IMR-90 (cell line): ENCODE measurements at regions not wholly inside any gene's neighbourhood (a gene's known extent, or its start where the extent isn't known, plus 50 kb on each side); places are given as distances from the start of the nearest gene placed in this dataset.

Experiments
- ATAC-seq: fragments of 200-7000 bp; cut with Tn5 transposase; 2 replicates; pipeline ENCODE4 v1.9.1; 2020; ENCODE audit warnings: low read depth, mild to moderate bottlenecking, moderate library complexity
- BruUV-seq: library from RNA; stranded (reverse); fragments of 400-500 nt; replicated peaks from 2 replicates; lab custom pipeline; 2021; lab: Mats Ljungman, UMichigan
- CTCF ChIA-PET: fragments of 300-600 bp; formaldehyde crosslinking; extraction: SDS; loops from one replicate; lab custom pipeline; 2021; ENCODE audit warnings: antibody characterized with exemption; lab: Yijun Ruan, JAX
- POLR2A ChIA-PET: fragments of 300-600 bp; sonication (Branson Sonifier 250); formaldehyde crosslinking; loops from one replicate; lab custom pipeline; 2022; ENCODE audit warnings: antibody characterized with exemption; ENCODE audit not compliant: unreplicated experiment; lab: Charles Lee
- DNase-seq: peaks from one replicate; pipeline ENCODE4 v3.0.0; 2013
- H2AFZ ChIP-seq: replicated peaks from 2 replicates; pipeline ENCODE3; 2013; ENCODE audit warnings: low read length, mild to moderate bottlenecking; ENCODE audit not compliant: poor library complexity
- H2AK5ac ChIP-seq: 2 replicates; pipeline ENCODE4 v1.6.1; 2013; ENCODE audit warnings: low read depth, low read length, inconsistent platforms
- H2AK9ac ChIP-seq: replicated peaks from 2 replicates; pipeline ENCODE3; 2013; ENCODE audit warnings: mild to moderate bottlenecking, low read depth, low read length, moderate library complexity; ENCODE audit not compliant: poor library complexity
- H2BK120ac ChIP-seq: 2 replicates; pipeline ENCODE4 v1.6.1; 2013; ENCODE audit warnings: low read depth, low read length, inconsistent platforms
- H2BK15ac ChIP-seq: 3 replicates; pipeline ENCODE4 v1.6.1; 2013; ENCODE audit warnings: low read depth, low read length, inconsistent platforms
- H2BK20ac ChIP-seq: 2 replicates; pipeline ENCODE4 v1.6.1; 2013; ENCODE audit warnings: low read depth, mild to moderate bottlenecking, inconsistent platforms, low read length, moderate library complexity
- H2BK5ac ChIP-seq: 2 replicates; pipeline ENCODE4 v1.6.1; 2013; ENCODE audit warnings: mild to moderate bottlenecking, low read depth, low read length, inconsistent platforms; ENCODE audit not compliant: poor library complexity, severe bottlenecking
- H3K14ac ChIP-seq: replicated peaks from 2 replicates; pipeline ENCODE4 v1.6.1; 2013; ENCODE audit warnings: low read depth, low read length, inconsistent platforms
- H3K18ac ChIP-seq: 2 replicates; pipeline ENCODE4 v1.6.1; 2013; ENCODE audit warnings: low read depth, low read length, control low read depth
- H3K23ac ChIP-seq: 2 replicates; pipeline ENCODE4 v1.6.1; 2013; ENCODE audit warnings: low read depth, low read length, inconsistent platforms
- H3K27ac ChIP-seq: 2 replicates; pipeline ENCODE4 v1.5.1; 2013; ENCODE audit warnings: mild to moderate bottlenecking, control low read depth, low read length; ENCODE audit not compliant: insufficient read depth
- H3K27me3 ChIP-seq: 2 replicates; pipeline ENCODE4 v1.6.1; 2013; ENCODE audit warnings: low read length; ENCODE audit not compliant: control insufficient read depth, insufficient read depth
- H3K36me3 ChIP-seq: 2 replicates; pipeline ENCODE4 v1.6.1; 2013; ENCODE audit warnings: low read length, mixed read lengths; ENCODE audit not compliant: control insufficient read depth, insufficient read depth
- H3K4ac ChIP-seq: 2 replicates; pipeline ENCODE4 v1.6.1; 2013; ENCODE audit warnings: low read depth, low read length, inconsistent platforms
- H3K4me1 ChIP-seq: 2 replicates; pipeline ENCODE4 v1.6.1; 2013; ENCODE audit warnings: low read length, mixed read lengths; ENCODE audit not compliant: control insufficient read depth, insufficient read depth
- H3K4me2 ChIP-seq: 2 replicates; pipeline ENCODE4 v1.6.1; 2013; ENCODE audit warnings: low read depth, mild to moderate bottlenecking, control low read depth, low read length, moderate library complexity
- H3K4me3 ChIP-seq: 2 replicates; pipeline ENCODE4 v1.5.1; 2013; ENCODE audit warnings: low read depth, mild to moderate bottlenecking, control low read depth, low read length, moderate library complexity; ENCODE audit not compliant: insufficient read depth
- H3K56ac ChIP-seq: 2 replicates; pipeline ENCODE4 v1.6.1; 2013; ENCODE audit warnings: low read length, inconsistent platforms; ENCODE audit not compliant: insufficient read depth; ENCODE audit errors: extremely low read depth
- H3K79me1 ChIP-seq, 2 experiments: 2 replicates each; pipeline ENCODE4 v1.6.1; 2013; ENCODE audit warnings: low read length in 2 of 2, inconsistent platforms in 1 of 2, low read depth in 1 of 2
- H3K9ac ChIP-seq: 2 replicates; pipeline ENCODE4 v1.6.1; 2013; ENCODE audit warnings: low read depth, low read length, control low read depth
- H3K9me1 ChIP-seq: 2 replicates; pipeline ENCODE4 v1.6.1; 2013; ENCODE audit warnings: low read length, inconsistent platforms; ENCODE audit not compliant: insufficient read depth
- H3K9me3 ChIP-seq: 2 replicates; pipeline ENCODE4 v1.6.1; 2013; ENCODE audit warnings: low read length; ENCODE audit not compliant: control insufficient read depth, insufficient read depth
- H4K20me1 ChIP-seq: 2 replicates; pipeline ENCODE4 v1.6.1; 2013; ENCODE audit warnings: low read length, inconsistent platforms; ENCODE audit not compliant: insufficient read depth
- H4K5ac ChIP-seq: 2 replicates; pipeline ENCODE4 v1.6.1; 2013; ENCODE audit warnings: mild to moderate bottlenecking, low read depth, low read length, control low read depth
- H4K8ac ChIP-seq, 2 experiments: 2 replicates each; pipeline ENCODE4 v1.6.1; 2013; ENCODE audit warnings: low read depth in 2 of 2, low read length in 2 of 2, control low read depth in 1 of 2, inconsistent platforms in 1 of 2
- H4K91ac ChIP-seq: 2 replicates; pipeline ENCODE4 v1.6.1; 2013; ENCODE audit warnings: low read depth, low read length, inconsistent platforms; ENCODE audit not compliant: insufficient read depth
- BHLHE40 ChIP-seq: fragments of 150-350 bp; IDR thresholded peaks from 2 replicates; pipeline ENCODE4 v1.6.1; 2016; ENCODE audit warnings: mild to moderate bottlenecking, low read depth, low read length
- CEBPB ChIP-seq: IDR thresholded peaks from 2 replicates; pipeline ENCODE4 v1.6.1; 2012; ENCODE audit warnings: low read depth, low read length, improper control_type of control experiment
- CHD1 ChIP-seq: IDR thresholded peaks from 2 replicates; pipeline ENCODE4 v1.6.1; 2012; ENCODE audit warnings: low read depth, low read length, improper control_type of control experiment
- CTCF ChIP-seq: conservative IDR thresholded peaks from 2 replicates; pipeline ENCODE4 v1.5.1; 2012; ENCODE audit warnings: mild to moderate bottlenecking, low read depth, low read length, improper control_type of control experiment
- FOS ChIP-seq: fragments of 150-350 bp; IDR thresholded peaks from 2 replicates; pipeline ENCODE4 v1.6.1; 2016; ENCODE audit warnings: low read depth, low read length
- MAFK ChIP-seq: IDR thresholded peaks from 2 replicates; pipeline ENCODE4 v1.6.1; 2012; ENCODE audit warnings: low read depth, low read length, improper control_type of control experiment
- MAZ ChIP-seq: IDR thresholded peaks from 2 replicates; pipeline ENCODE4 v1.6.1; 2012; ENCODE audit warnings: low read depth, mild to moderate bottlenecking, low read length, improper control_type of control experiment, moderate library complexity, borderline replicate concordance
- MXI1 ChIP-seq: IDR thresholded peaks from 2 replicates; pipeline ENCODE4 v1.6.1; 2012; ENCODE audit warnings: low read depth, mild to moderate bottlenecking, low read length, moderate library complexity, borderline replicate concordance
- NFE2L2 ChIP-seq: fragments of 150-350 bp; IDR thresholded peaks from 2 replicates; pipeline ENCODE4 v1.6.1; 2016; ENCODE audit warnings: low read depth, mild to moderate bottlenecking, low read length
- POLR2A ChIP-seq: IDR thresholded peaks from 2 replicates; pipeline ENCODE4 v1.6.1; 2012; ENCODE audit warnings: mild to moderate bottlenecking, low read depth, low read length
- RAD21 ChIP-seq: IDR thresholded peaks from 2 replicates; pipeline ENCODE4 v1.6.1; 2012; ENCODE audit warnings: low read length, improper control_type of control experiment
- RCOR1 ChIP-seq: IDR thresholded peaks from 2 replicates; pipeline ENCODE4 v1.6.1; 2012; ENCODE audit warnings: mild to moderate bottlenecking, low read length, improper control_type of control experiment; ENCODE audit not compliant: insufficient replicate concordance
- RFX5 ChIP-seq: IDR thresholded peaks from 2 replicates; pipeline ENCODE4 v1.8.0; 2012; ENCODE audit warnings: low read depth, mild to moderate bottlenecking, low read length, moderate library complexity
- SMC3 ChIP-seq: fragments of 150-350 bp; IDR thresholded peaks from 2 replicates; pipeline ENCODE4 v1.6.1; 2016; ENCODE audit warnings: low read depth, mild to moderate bottlenecking, antibody characterized with exemption, low read length, moderate library complexity
- USF2 ChIP-seq: fragments of 150-350 bp; IDR thresholded peaks from 2 replicates; pipeline ENCODE4 v1.6.1; 2017; ENCODE audit warnings: mild to moderate bottlenecking, antibody characterized with exemption, low read length, low read depth
- WGBS, 2 experiments: methylation state at CpG; one replicate each; pipeline versions ENCODE4 v1.1.5 to v1.1.7; 2013; ENCODE audit warnings: missing lambda C conversion rate in 2 of 2; ENCODE audit not compliant: insufficient read length in 1 of 2; ENCODE audit errors: extremely low coverage in 2 of 2; 5-methylcytosine and 5-hydroxymethylcytosine counted together
- dilution Hi-C: fragments of 300-500 bp; cut with HindIII; formaldehyde crosslinking; loops from one replicate; pipeline ENCODE4 v1.14.3; 2018; ENCODE audit warnings: low sequenced_read_pairs; ENCODE audit not compliant: unreplicated experiment
- in situ Hi-C: fragments of 300-500 bp; cut with MboI; formaldehyde crosslinking; loops from 3 replicates; pipeline ENCODE4 v1.14.3; 2019; ENCODE audit warnings: low sequenced_read_pairs, inconsistent platforms, mixed read lengths
- intact Hi-C: fragments of 100-400 bp; cut with micrococcal nuclease; formaldehyde crosslinking; loops from 2 replicates; pipeline ENCODE4 v1.10.0; 2022

GRCh38 chr16:61309386-61309785, 726.9 kb downstream of the CDH8 start:
- no peak overlapping the region for H2BK5ac ChIP-seq
- H3K27ac ChIP-seq, result no peak overlapping the region
- H3K4me2 ChIP-seq, result no peak overlapping the region
- no peak overlapping the region for H3K9ac ChIP-seq
- in situ Hi-C loops, result no loop called here
- TF ChIP-seq RAD21 (no peak), SMC3 (no peak), BHLHE40 (no peak), CTCF (no peak), RFX5 (no peak), MAZ (no peak), NFE2L2 (no peak), FOS (no peak), USF2 (no peak), POLR2A (no peak), MAFK (no peak), RCOR1 (no peak), CEBPB (no peak), CHD1 (no peak), MXI1 (no peak)
- no peaks in the 10 kb centered on the region for H3K4me1 ChIP-seq
- no peaks in the 10 kb centered on the region for H3K27me3 ChIP-seq
- no peak for ATAC-seq
- H3K9me1 ChIP-seq, result no peaks in the 10 kb centered on the region
- H2BK20ac ChIP-seq, result no peak overlapping the region
- H3K14ac ChIP-seq, result no peak overlapping the region
- POLR2A ChIA-PET, result no interaction called here
- no peak overlapping the region for H2AK5ac ChIP-seq
- no peak overlapping the region for H4K8ac ChIP-seq
- no peak overlapping the region for H2AFZ ChIP-seq
- no peak overlapping the region for H2AK9ac ChIP-seq
- dilution Hi-C loops, result no loop called here
- BruUV-seq, result no TSS peak
- no peak overlapping the region for H3K4ac ChIP-seq
- no peak overlapping the region for H3K56ac ChIP-seq
- no peak overlapping the region for H4K91ac ChIP-seq
- no peak overlapping the region for H2BK15ac ChIP-seq
- WGBS, 2 experiments, result no CpG with 5 or more reads among the region's 1 CpG
- CTCF ChIA-PET, result no interaction called here
- no peak overlapping the region for H3K23ac ChIP-seq
- no peak overlapping the region for H2BK120ac ChIP-seq
- H4K20me1 ChIP-seq, result no peaks in the 10 kb centered on the region
- H3K79me1 ChIP-seq, result no peaks in the 10 kb centered on the region
- no peak overlapping the region for H4K5ac ChIP-seq
- peaks cover 11% of the 10 kb centered on the region for H3K9me3 ChIP-seq
- intact Hi-C loops, result no loop called here
- no peak overlapping the region for H3K4me3 ChIP-seq
- no peaks in the 10 kb centered on the region for H3K36me3 ChIP-seq
- no peak for DNase-seq
- H3K18ac ChIP-seq, result no peak overlapping the region
